HG03280 (cell line): ENCODE measurements at regions not wholly inside any gene's neighbourhood (a gene's known extent, or its start where the extent isn't known, plus 50 kb on each side); places are given as distances from the start of the nearest gene placed in this dataset.
"Not testable (repeated sequence)": the region's sequence is repeated elsewhere in the genome, so short reads cannot be mapped to it uniquely, and the experiment has no call there.

Experiments
- ATAC-seq: cut with Tn5 transposase; IDR thresholded peaks from one replicate; pipeline ENCODE4 v1.9.1; 2021; ENCODE audit warnings: mild to moderate bottlenecking, moderate library complexity; ENCODE audit not compliant: unreplicated experiment

GRCh38 chr17:71052971-71053370, 883.6 kb downstream of the KCNJ2 start:
- no peak for ATAC-seq

GRCh38 chr17:71055128-71055527, 885.8 kb downstream of the KCNJ2 start:
- no peak for ATAC-seq

- no peak for ATAC-seq
Observed at GRCh38 chr17:71057448-71057847, 888.1 kb downstream of the KCNJ2 start.

GRCh38 chr17:71057938-71058337, 888.6 kb downstream of the KCNJ2 start:
- ATAC-seq: no peak

GRCh38 chr17:71063127-71063526, 893.8 kb downstream of the KCNJ2 start:
- no peak for ATAC-seq

- no peak for ATAC-seq
Observed at GRCh38 chr17:71063559-71063958, 894.2 kb downstream of the KCNJ2 start.

- no peak for ATAC-seq
Observed at GRCh38 chr17:71067669-71068407, 898.5 kb downstream of the KCNJ2 start.

- no peak for ATAC-seq
Observed at GRCh38 chr17:71068408-71068750, 899.0 kb downstream of the KCNJ2 start.

GRCh38 chr17:71071041-71071440, 901.7 kb downstream of the KCNJ2 start:
- no peak for ATAC-seq

- ATAC-seq: no peak
Observed at GRCh38 chr17:71071837-71072236, 902.5 kb downstream of the KCNJ2 start.

- no peak for ATAC-seq
Observed at GRCh38 chr17:71080937-71081336, 911.6 kb downstream of the KCNJ2 start.

GRCh38 chr17:71081666-71082065, 912.3 kb downstream of the KCNJ2 start:
- no peak for ATAC-seq

GRCh38 chr17:71084219-71084618, 914.9 kb downstream of the KCNJ2 start:
- no peak for ATAC-seq

GRCh38 chr17:71084838-71085237, 915.5 kb downstream of the KCNJ2 start:
- no peak for ATAC-seq

GRCh38 chr17:71085238-71086033, 916.1 kb downstream of the KCNJ2 start:
- ATAC-seq: no peak

GRCh38 chr17:71089431-71089830, 920.1 kb downstream of the KCNJ2 start:
- ATAC-seq: no peak

- ATAC-seq: no peak
Observed at GRCh38 chr17:71098071-71098470, 928.7 kb downstream of the KCNJ2 start.

- ATAC-seq: no peak
Observed at GRCh38 chr17:71099003-71099714, 929.8 kb downstream of the KCNJ2 start.

GRCh38 chr17:71102777-71103176, 933.4 kb downstream of the KCNJ2 start:
- no peak for ATAC-seq

GRCh38 chr17:71104225-71104624, 934.9 kb downstream of the KCNJ2 start:
- no peak for ATAC-seq

- not testable (repeated sequence) for ATAC-seq
Observed at GRCh38 chr17:71106056-71106455, 936.7 kb downstream of the KCNJ2 start.

GRCh38 chr17:71107136-71107535, 937.8 kb downstream of the KCNJ2 start:
- no peak for ATAC-seq
